ENCODE measurements at regions not wholly inside any gene's neighbourhood (a gene's known extent, or its start where the extent isn't known, plus 50 kb on each side); places are given as distances from the start of the nearest gene placed in this dataset.
"Not testable (repeated sequence)": the region's sequence is repeated elsewhere in the genome, so short reads cannot be mapped to it uniquely, and the experiment has no call there.

- H3K9me3 ChIP-seq (ENCODE audit: control insufficient read depth in 3 of 3, low read length in 3 of 3) = peaks cover 0 to 2% (median 0%) of the 10 kb centered on the region in 3 donors
- H3K9ac ChIP-seq (ENCODE audit: low read depth in 1 of 3, low read length in 3 of 3) = no peak overlapping the region
- H3K4me3 ChIP-seq (ENCODE audit: low read length in 3 of 3) = no peak overlapping the region
- no peak overlapping the region for H3K27ac ChIP-seq (ENCODE audit: low read depth, low read length)
- no peaks in the 10 kb centered on the region for H3K27me3 ChIP-seq (ENCODE audit: control insufficient read depth in 3 of 3, insufficient read depth in 3 of 3, low read length in 3 of 3)
- H3K36me3 ChIP-seq (ENCODE audit: control insufficient read depth in 3 of 3, insufficient read depth in 3 of 3, low read length in 3 of 3) = no peaks in the 10 kb centered on the region
- H3K4me1 ChIP-seq (ENCODE audit: control insufficient read depth in 3 of 3, insufficient read depth in 3 of 3, low read length in 3 of 3) = no peaks in the 10 kb centered on the region
Measured at GRCh38 chr2:184402381-184402780, 195.9 kb upstream of the ZNF804A start.

DNA sequence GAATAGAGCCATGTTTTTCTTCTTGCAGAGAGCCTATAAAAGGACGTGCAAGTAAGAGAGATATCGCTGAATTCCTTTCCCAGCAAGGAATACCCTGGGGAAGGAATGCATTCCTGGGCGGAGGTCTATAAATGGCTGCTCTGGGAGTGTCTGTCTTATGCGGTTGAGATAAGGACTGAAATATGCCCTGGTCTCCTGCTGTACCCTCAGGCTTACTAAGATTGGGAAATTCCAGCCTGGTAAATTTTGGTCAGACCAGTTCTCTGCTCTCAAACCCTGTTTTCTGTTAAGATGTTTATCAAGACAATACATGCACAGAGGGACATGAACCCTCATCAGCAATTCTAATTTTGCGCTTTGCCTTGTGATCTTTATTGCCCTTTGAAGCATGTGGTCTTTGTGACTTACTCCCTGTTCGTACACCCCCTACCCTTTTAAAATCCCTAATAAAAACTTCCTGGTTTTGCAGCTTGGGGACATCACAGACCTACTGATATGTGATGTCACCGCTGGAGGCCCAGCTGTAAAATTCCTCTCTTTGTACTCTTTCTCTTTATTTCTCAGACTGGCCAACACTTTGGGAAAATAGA lies 191.2 kb upstream of the ZNF804A start:
- H3K27me3 ChIP-seq (ENCODE audit: control insufficient read depth in 3 of 3, insufficient read depth in 3 of 3, low read length in 3 of 3); H3K9ac ChIP-seq (ENCODE audit: low read depth in 1 of 3, low read length in 3 of 3); H3K9me3 ChIP-seq (ENCODE audit: control insufficient read depth in 3 of 3, low read length in 3 of 3); H3K27ac ChIP-seq (ENCODE audit: low read depth, low read length); H3K4me3 ChIP-seq (ENCODE audit: low read length in 3 of 3); H3K4me1 ChIP-seq (ENCODE audit: control insufficient read depth in 3 of 3, insufficient read depth in 3 of 3, low read length in 3 of 3); H3K36me3 ChIP-seq (ENCODE audit: control insufficient read depth in 3 of 3, insufficient read depth in 3 of 3, low read length in 3 of 3): not testable (repeated sequence)

DNA sequence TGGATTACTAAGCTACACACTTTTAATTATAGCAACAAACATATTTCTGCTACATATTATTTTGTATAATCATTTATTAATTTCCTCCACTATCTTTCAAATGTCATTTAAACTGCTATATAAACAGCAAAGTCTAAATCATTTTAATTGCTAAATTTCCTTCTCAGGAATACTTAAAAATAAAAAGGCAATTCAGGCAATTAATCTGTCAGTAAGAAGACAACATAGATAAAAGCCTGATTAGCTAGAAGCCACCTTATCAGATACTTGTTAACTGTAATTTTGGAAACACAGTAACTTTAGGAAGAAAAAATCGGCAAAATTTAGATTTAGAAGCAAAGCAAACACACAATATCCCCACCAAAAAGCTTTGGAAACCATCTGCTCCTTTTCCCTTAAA lies 188.2 kb upstream of the ZNF804A start:
- Histone ChIP-seq H3K4me1 (ENCODE audit: control insufficient read depth in 3 of 3, insufficient read depth in 3 of 3, low read length in 3 of 3) (no peaks in the 10 kb centered on the region), H3K36me3 (ENCODE audit: control insufficient read depth in 3 of 3, insufficient read depth in 3 of 3, low read length in 3 of 3) (no peaks in the 10 kb centered on the region), H3K27ac (ENCODE audit: low read depth, low read length) (no peak overlapping the region), H3K9ac (ENCODE audit: low read depth in 1 of 3, low read length in 3 of 3) (no peak overlapping the region), H3K9me3 (ENCODE audit: control insufficient read depth in 3 of 3, low read length in 3 of 3) (peaks cover 0 to 2% (median 0%) of the 10 kb centered on the region in 3 donors), H3K4me3 (ENCODE audit: low read length in 3 of 3) (no peak overlapping the region), H3K27me3 (ENCODE audit: control insufficient read depth in 3 of 3, insufficient read depth in 3 of 3, low read length in 3 of 3) (no peaks in the 10 kb centered on the region)

- Histone ChIP-seq H3K9me3 (ENCODE audit: control insufficient read depth in 3 of 3, low read length in 3 of 3) (no peaks in the 10 kb centered on the region), H3K27ac (ENCODE audit: low read depth, low read length) (no peak overlapping the region), H3K36me3 (ENCODE audit: control insufficient read depth in 3 of 3, insufficient read depth in 3 of 3, low read length in 3 of 3) (no peaks in the 10 kb centered on the region), H3K27me3 (ENCODE audit: control insufficient read depth in 3 of 3, insufficient read depth in 3 of 3, low read length in 3 of 3) (no peaks in the 10 kb centered on the region), H3K4me1 (ENCODE audit: control insufficient read depth in 3 of 3, insufficient read depth in 3 of 3, low read length in 3 of 3) (no peaks in the 10 kb centered on the region), H3K9ac (ENCODE audit: low read depth in 1 of 3, low read length in 3 of 3) (no peak overlapping the region), H3K4me3 (ENCODE audit: low read length in 3 of 3) (no peak overlapping the region)
Measured at GRCh38 chr2:184413221-184413620, 185.1 kb upstream of the ZNF804A start.

DNA sequence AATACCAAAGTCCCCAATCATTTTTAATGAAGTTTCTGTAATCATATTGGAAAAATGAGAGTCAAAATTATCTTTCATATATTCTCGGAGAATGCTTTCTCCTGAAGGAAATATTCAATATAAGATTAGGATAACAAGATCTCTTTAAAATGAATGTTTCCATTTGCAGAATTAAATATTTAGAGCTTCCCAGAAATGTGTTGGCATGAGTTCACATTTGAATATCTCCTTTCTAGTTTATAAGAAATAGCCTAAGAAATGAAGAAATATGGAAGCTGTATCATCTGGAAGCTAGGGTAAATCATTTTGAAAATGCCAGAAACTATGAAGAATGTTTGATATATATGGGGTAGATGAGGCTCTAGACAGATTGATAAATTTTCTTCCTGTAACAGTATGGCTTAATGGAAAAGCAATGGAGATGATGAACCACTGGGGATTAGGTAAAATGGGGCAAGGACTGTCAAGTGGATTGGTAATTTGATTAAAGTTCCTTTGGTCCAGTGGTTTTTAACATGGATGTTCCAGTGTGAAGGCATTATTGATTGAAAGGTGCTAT lies 184.6 kb upstream of the ZNF804A start:
- Histone ChIP-seq H3K9ac (ENCODE audit: low read depth in 1 of 3, low read length in 3 of 3) (no peak overlapping the region), H3K9me3 (ENCODE audit: control insufficient read depth in 3 of 3, low read length in 3 of 3) (no peaks in the 10 kb centered on the region), H3K27ac (ENCODE audit: low read depth, low read length) (no peak overlapping the region), H3K4me1 (ENCODE audit: control insufficient read depth in 3 of 3, insufficient read depth in 3 of 3, low read length in 3 of 3) (no peaks in the 10 kb centered on the region), H3K27me3 (ENCODE audit: control insufficient read depth in 3 of 3, insufficient read depth in 3 of 3, low read length in 3 of 3) (no peaks in the 10 kb centered on the region), H3K36me3 (ENCODE audit: control insufficient read depth in 3 of 3, insufficient read depth in 3 of 3, low read length in 3 of 3) (no peaks in the 10 kb centered on the region), H3K4me3 (ENCODE audit: low read length in 3 of 3) (no peak overlapping the region)

GRCh38 chr2:184416146-184416913 lies 182.0 kb upstream of the ZNF804A start:
- H3K4me1 ChIP-seq (ENCODE audit: control insufficient read depth in 3 of 3, insufficient read depth in 3 of 3, low read length in 3 of 3) = no peaks in the 10 kb centered on the region
- no peak overlapping the region for H3K27ac ChIP-seq (ENCODE audit: low read depth, low read length)
- no peaks in the 10 kb centered on the region for H3K36me3 ChIP-seq (ENCODE audit: control insufficient read depth in 3 of 3, insufficient read depth in 3 of 3, low read length in 3 of 3)
- no peaks in the 10 kb centered on the region for H3K9me3 ChIP-seq (ENCODE audit: control insufficient read depth in 3 of 3, low read length in 3 of 3)
- H3K4me3 ChIP-seq (ENCODE audit: low read length in 3 of 3) = no peak overlapping the region
- H3K27me3 ChIP-seq (ENCODE audit: control insufficient read depth in 3 of 3, insufficient read depth in 3 of 3, low read length in 3 of 3) = no peaks in the 10 kb centered on the region
- no peak overlapping the region for H3K9ac ChIP-seq (ENCODE audit: low read depth in 1 of 3, low read length in 3 of 3)

DNA sequence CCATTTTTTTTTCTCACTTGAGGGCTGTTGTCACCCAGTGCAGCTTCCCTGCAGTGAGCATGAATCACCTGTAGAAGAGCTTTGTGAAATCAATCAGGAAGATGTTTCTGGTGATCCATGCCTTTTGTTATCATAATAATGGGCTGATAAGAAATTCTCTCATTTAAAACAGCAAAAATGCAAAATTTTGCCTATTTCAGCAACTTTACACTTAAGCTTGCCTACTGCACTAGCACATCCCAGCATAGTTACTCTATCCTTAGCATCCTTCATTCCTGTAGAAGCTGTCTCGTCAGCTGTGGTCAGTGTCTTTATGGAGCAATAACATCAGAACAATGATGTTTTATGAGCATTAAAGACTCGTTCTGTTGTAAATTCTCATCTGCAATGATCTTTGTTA lies 178.6 kb upstream of the ZNF804A start:
- H3K27ac ChIP-seq (ENCODE audit: low read depth, low read length) = no peak overlapping the region
- H3K27me3 ChIP-seq (ENCODE audit: control insufficient read depth in 3 of 3, insufficient read depth in 3 of 3, low read length in 3 of 3) = no peaks in the 10 kb centered on the region
- no peaks in the 10 kb centered on the region for H3K4me1 ChIP-seq (ENCODE audit: control insufficient read depth in 3 of 3, insufficient read depth in 3 of 3, low read length in 3 of 3)
- no peaks in the 10 kb centered on the region for H3K36me3 ChIP-seq (ENCODE audit: control insufficient read depth in 3 of 3, insufficient read depth in 3 of 3, low read length in 3 of 3)
- no peaks in the 10 kb centered on the region for H3K9me3 ChIP-seq (ENCODE audit: control insufficient read depth in 3 of 3, low read length in 3 of 3)
- no peak overlapping the region for H3K9ac ChIP-seq (ENCODE audit: low read depth in 1 of 3, low read length in 3 of 3)
- no peak overlapping the region for H3K4me3 ChIP-seq (ENCODE audit: low read length in 3 of 3)

GRCh38 chr2:184421456-184421855 lies 176.9 kb upstream of the ZNF804A start:
- not testable (repeated sequence) for H3K9me3 ChIP-seq (ENCODE audit: control insufficient read depth in 3 of 3, low read length in 3 of 3); H3K27me3 ChIP-seq (ENCODE audit: control insufficient read depth in 3 of 3, insufficient read depth in 3 of 3, low read length in 3 of 3); H3K9ac ChIP-seq (ENCODE audit: low read depth in 1 of 3, low read length in 3 of 3); H3K4me3 ChIP-seq (ENCODE audit: low read length in 3 of 3); H3K27ac ChIP-seq (ENCODE audit: low read depth, low read length); H3K4me1 ChIP-seq (ENCODE audit: control insufficient read depth in 3 of 3, insufficient read depth in 3 of 3, low read length in 3 of 3); H3K36me3 ChIP-seq (ENCODE audit: control insufficient read depth in 3 of 3, insufficient read depth in 3 of 3, low read length in 3 of 3)

GRCh38 chr2:184425083-184425482 lies 173.2 kb upstream of the ZNF804A start:
- Histone ChIP-seq H3K27me3 (ENCODE audit: control insufficient read depth in 3 of 3, insufficient read depth in 3 of 3, low read length in 3 of 3) (no peaks in the 10 kb centered on the region), H3K4me3 (ENCODE audit: low read length in 3 of 3) (no peak overlapping the region), H3K9me3 (ENCODE audit: control insufficient read depth in 3 of 3, low read length in 3 of 3) (no peaks in the 10 kb centered on the region), H3K4me1 (ENCODE audit: control insufficient read depth in 3 of 3, insufficient read depth in 3 of 3, low read length in 3 of 3) (no peaks in the 10 kb centered on the region), H3K27ac (ENCODE audit: low read depth, low read length) (no peak overlapping the region), H3K9ac (ENCODE audit: low read depth in 1 of 3, low read length in 3 of 3) (no peak overlapping the region), H3K36me3 (ENCODE audit: control insufficient read depth in 3 of 3, insufficient read depth in 3 of 3, low read length in 3 of 3) (no peaks in the 10 kb centered on the region)

GRCh38 chr2:184444217-184444616 lies 154.1 kb upstream of the ZNF804A start:
- Histone ChIP-seq H3K4me3 (ENCODE audit: low read length in 3 of 3) (no peak overlapping the region), H3K36me3 (ENCODE audit: control insufficient read depth in 3 of 3, insufficient read depth in 3 of 3, low read length in 3 of 3) (no peaks in the 10 kb centered on the region), H3K27ac (ENCODE audit: low read depth, low read length) (no peak overlapping the region), H3K27me3 (ENCODE audit: control insufficient read depth in 3 of 3, insufficient read depth in 3 of 3, low read length in 3 of 3) (no peaks in the 10 kb centered on the region), H3K9me3 (ENCODE audit: control insufficient read depth in 3 of 3, low read length in 3 of 3) (no peaks in the 10 kb centered on the region), H3K4me1 (ENCODE audit: control insufficient read depth in 3 of 3, insufficient read depth in 3 of 3, low read length in 3 of 3) (no peaks in the 10 kb centered on the region), H3K9ac (ENCODE audit: low read depth in 1 of 3, low read length in 3 of 3) (no peak overlapping the region)
